Liver (tissue), 8 donors: ENCODE measurements at regions not wholly inside any gene's neighbourhood (a gene's known extent, or its start where the extent isn't known, plus 50 kb on each side); places are given as distances from the start of the nearest gene placed in this dataset.

Experiments used
- DNase-seq: peaks from one replicate; pipeline ENCODE4 v3.0.0-alpha.2; 2017; ENCODE audit warnings: low spot score
- H3K27ac ChIP-seq, 2 donors: one replicate each; pipeline ENCODE4 v1.7.0; 2013; ENCODE audit warnings: inconsistent platforms in 2 of 2, low read length in 2 of 2, control low read depth in 1 of 2, low read depth in 1 of 2, mild to moderate bottlenecking in 1 of 2
- H3K27me3 ChIP-seq, 4 donors: one replicate each; pipeline versions ENCODE4 v1.6.1 to v1.7.0; 2013; ENCODE audit warnings: low read length in 3 of 4, inconsistent platforms in 1 of 4, mild to moderate bottlenecking in 1 of 4, moderate library complexity in 1 of 4; ENCODE audit not compliant: control insufficient read depth in 4 of 4, insufficient read depth in 4 of 4
- H3K36me3 ChIP-seq, 4 donors: one replicate each; pipeline versions ENCODE4 v1.6.1 to v1.7.0; 2013; ENCODE audit warnings: low read length in 3 of 4, mild to moderate bottlenecking in 3 of 4, low read depth in 1 of 4, moderate library complexity in 1 of 4; ENCODE audit not compliant: control insufficient read depth in 4 of 4, insufficient read depth in 3 of 4
- H3K4me1 ChIP-seq, 4 donors: one replicate each; pipeline versions ENCODE4 v1.6.1 to v1.7.0; 2013; ENCODE audit warnings: low read length in 3 of 4, mild to moderate bottlenecking in 3 of 4, moderate library complexity in 1 of 4; ENCODE audit not compliant: control insufficient read depth in 4 of 4, insufficient read depth in 4 of 4
- H3K4me3 ChIP-seq, 3 donors: one replicate each; pipeline versions ENCODE4 v1.6.1 to v1.7.0; 2013; ENCODE audit warnings: low read length in 3 of 3, control low read depth in 1 of 3, low read depth in 1 of 3, mild to moderate bottlenecking in 1 of 3
- H3K9ac ChIP-seq, 2 donors: one replicate each; pipeline ENCODE4 v1.7.0; 2013; ENCODE audit warnings: low read length in 2 of 2, mild to moderate bottlenecking in 2 of 2, moderate library complexity in 2 of 2, control low read depth in 1 of 2, low read depth in 1 of 2
- H3K9me3 ChIP-seq, 4 donors: one replicate each; pipeline versions ENCODE4 v1.6.1 to v1.7.0; 2013; ENCODE audit warnings: low read length in 3 of 4; ENCODE audit not compliant: control insufficient read depth in 4 of 4
- ATF3 ChIP-seq: IDR thresholded peaks from 2 replicates; pipeline ENCODE4 v1.6.1; 2016; ENCODE audit warnings: antibody characterized with exemption
- CTCF ChIP-seq: fragments of 150-350 bp; IDR thresholded peaks from 2 replicates; pipeline ENCODE4 v1.5.1; 2017; ENCODE audit warnings: improper control_type of control experiment, low read depth, low read length; ENCODE audit not compliant: missing input control
- EGR1 ChIP-seq, 2 donors: IDR thresholded peaks; 2 replicates each; pipeline ENCODE4 v1.6.1; 2016 to 2018; ENCODE audit warnings: antibody characterized with exemption in 2 of 2, low read depth in 2 of 2
- FOXA1 ChIP-seq: IDR thresholded peaks from 2 replicates; pipeline ENCODE4 v1.6.1; 2016; ENCODE audit warnings: antibody characterized with exemption
- FOXA2 ChIP-seq: IDR thresholded peaks from 2 replicates; pipeline ENCODE4 v1.6.1; 2016; ENCODE audit warnings: antibody characterized with exemption
- GABPA ChIP-seq, 2 donors: IDR thresholded peaks in 1 of 2; conservative IDR thresholded peaks in 1 of 2; 2 replicates each; pipeline ENCODE4 v1.6.1; 2016; ENCODE audit warnings: antibody characterized with exemption in 2 of 2, mild to moderate bottlenecking in 1 of 2, moderate library complexity in 1 of 2
- HNF4A ChIP-seq, 2 donors: conservative IDR thresholded peaks; 2 replicates each; pipeline ENCODE4 v1.6.1; 2016; ENCODE audit warnings: antibody characterized with exemption in 2 of 2, mild to moderate bottlenecking in 2 of 2
- HNF4G ChIP-seq: IDR thresholded peaks from 2 replicates; pipeline ENCODE4 v1.6.1; 2016; ENCODE audit warnings: antibody characterized with exemption
- JUND ChIP-seq, 2 donors: IDR thresholded peaks; 2 replicates each; pipeline ENCODE4 v1.6.1; 2016; ENCODE audit warnings: antibody characterized with exemption in 2 of 2
- NR2F2 ChIP-seq: IDR thresholded peaks from 2 replicates; pipeline ENCODE4 v1.6.1; 2016; ENCODE audit warnings: antibody characterized with exemption
- RAD21 ChIP-seq, 2 donors: IDR thresholded peaks; 2 replicates each; pipeline ENCODE4 v1.6.1; 2016; ENCODE audit warnings: antibody characterized with exemption in 2 of 2, mild to moderate bottlenecking in 2 of 2
- REST ChIP-seq: IDR thresholded peaks from 2 replicates; pipeline ENCODE4 v1.6.1; 2016; ENCODE audit warnings: antibody characterized with exemption, mild to moderate bottlenecking
- RXRA ChIP-seq, 2 donors: IDR thresholded peaks; 2 replicates each; pipeline ENCODE4 v1.6.1; 2017 to 2018; ENCODE audit warnings: antibody characterized with exemption in 2 of 2, mild to moderate bottlenecking in 1 of 2
- SP1 ChIP-seq: IDR thresholded peaks from 2 replicates; pipeline ENCODE4 v1.6.1; 2018; ENCODE audit warnings: antibody characterized with exemption, mild to moderate bottlenecking
- TAF1 ChIP-seq: conservative IDR thresholded peaks from 2 replicates; pipeline ENCODE4 v1.6.1; 2016; ENCODE audit warnings: antibody characterized with exemption, mild to moderate bottlenecking
- YY1 ChIP-seq: IDR thresholded peaks from 2 replicates; pipeline ENCODE4 v1.6.1; 2016; ENCODE audit warnings: antibody characterized with exemption, mild to moderate bottlenecking
- WGBS: extraction: QIAGEN DNeasy Blood & Tissue Kit; methylation state at CpG from one replicate; pipeline ENCODE4 v1.1.7; 2013; 5-methylcytosine and 5-hydroxymethylcytosine counted together
- TF ChIP-seq, protein P1 (sequence below): IDR thresholded peaks from 2 replicates; pipeline ENCODE4 v1.6.1; 2016; ENCODE audit warnings: antibody characterized with exemption
- TF ChIP-seq, protein P2 (sequence below): IDR thresholded peaks from 2 replicates; pipeline ENCODE4 v1.6.1; 2016; ENCODE audit warnings: antibody characterized with exemption
- donor health status: healthy.
- donor health status: healthy.
- donor health status: healthy.
- donor health status: healthy.
- donor health status: healthy.

- DNase-seq, result no peak
- 84% methylated on average over 34 of the region's 34 CpGs for WGBS
- no peak for TF ChIP-seq CTCF
- TF ChIP-seq JUND (IDR thresholded peaks at IDR 0.05), result no peak
- no peak for TF ChIP-seq RAD21 (IDR thresholded peaks at IDR 0.05)
- no peak for TF ChIP-seq TAF1
- Histone ChIP-seq H3K9ac (no peak overlapping the region), H3K4me3 (no peak overlapping the region), H3K9me3 (peaks cover 0 to 4% (median 1%) of the 10 kb centered on the region in 4 donors), H3K4me1 (no peaks in the 10 kb centered on the region), H3K36me3 (no peaks in the 10 kb centered on the region), H3K27ac (no peak overlapping the region), H3K27me3 (no peaks in the 10 kb centered on the region)
These were observed 241.2 kb downstream of the RBM19 start for GRCh38 chr12:113724794-113725556.

DNA sequence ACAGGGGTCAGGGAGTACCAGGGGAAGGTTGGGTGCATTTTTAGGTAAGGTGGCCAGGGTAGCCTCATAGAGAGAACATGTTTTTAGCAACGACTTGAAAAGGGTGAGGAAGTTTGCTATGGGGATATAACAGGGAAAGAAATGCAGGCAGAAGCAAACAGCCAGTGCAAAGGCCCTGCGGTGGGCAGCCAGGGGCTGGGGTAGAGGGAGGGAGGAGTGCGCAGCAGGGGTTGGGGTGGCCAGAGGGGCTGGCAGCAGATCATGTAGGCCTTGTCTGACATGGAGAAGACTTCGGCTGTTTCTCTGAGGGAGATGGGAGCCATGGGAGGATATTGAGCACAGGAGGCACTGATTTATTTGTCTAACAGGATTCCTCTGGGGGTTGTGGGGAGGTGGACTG is 242.5 kb downstream of the RBM19 start:
- Histone ChIP-seq H3K4me3 (no peak overlapping the region), H3K36me3 (no peaks in the 10 kb centered on the region), H3K9ac (no peak overlapping the region), H3K27ac (no peak overlapping the region), H3K9me3 (peaks cover 0 to 4% (median 1%) of the 10 kb centered on the region in 4 donors), H3K27me3 (no peaks in the 10 kb centered on the region), H3K4me1 (no peaks in the 10 kb centered on the region)
- no peak for TF ChIP-seq GABPA (IDR thresholded peaks at IDR 0.05 in 1 of 2, conservative IDR thresholded peaks at IDR 0.05 in 1 of 2)
- no peak for TF ChIP-seq FOXA2
- TF ChIP-seq EGR1 (IDR thresholded peaks at IDR 0.05; ENCODE audit: low read depth in 2 of 2), result no peak
- TF ChIP-seq TAF1, result no peak
- TF ChIP-seq, protein P1, sequence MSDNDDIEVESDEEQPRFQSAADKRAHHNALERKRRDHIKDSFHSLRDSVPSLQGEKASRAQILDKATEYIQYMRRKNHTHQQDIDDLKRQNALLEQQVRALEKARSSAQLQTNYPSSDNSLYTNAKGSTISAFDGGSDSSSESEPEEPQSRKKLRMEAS, result no peak
- TF ChIP-seq CTCF, result no peak
- no peak for TF ChIP-seq HNF4G
- TF ChIP-seq NR2F2, result no peak
- no peak for TF ChIP-seq ATF3
- TF ChIP-seq HNF4A (conservative IDR thresholded peaks at IDR 0.05), result no peak
- no peak for TF ChIP-seq FOXA1
- no peak for TF ChIP-seq SP1
- TF ChIP-seq RXRA (IDR thresholded peaks at IDR 0.05), result no peak
- no peak for TF ChIP-seq JUND (IDR thresholded peaks at IDR 0.05)
- TF ChIP-seq RAD21 (IDR thresholded peaks at IDR 0.05), result no peak
- no peak for TF ChIP-seq REST
- TF ChIP-seq, protein P2, sequence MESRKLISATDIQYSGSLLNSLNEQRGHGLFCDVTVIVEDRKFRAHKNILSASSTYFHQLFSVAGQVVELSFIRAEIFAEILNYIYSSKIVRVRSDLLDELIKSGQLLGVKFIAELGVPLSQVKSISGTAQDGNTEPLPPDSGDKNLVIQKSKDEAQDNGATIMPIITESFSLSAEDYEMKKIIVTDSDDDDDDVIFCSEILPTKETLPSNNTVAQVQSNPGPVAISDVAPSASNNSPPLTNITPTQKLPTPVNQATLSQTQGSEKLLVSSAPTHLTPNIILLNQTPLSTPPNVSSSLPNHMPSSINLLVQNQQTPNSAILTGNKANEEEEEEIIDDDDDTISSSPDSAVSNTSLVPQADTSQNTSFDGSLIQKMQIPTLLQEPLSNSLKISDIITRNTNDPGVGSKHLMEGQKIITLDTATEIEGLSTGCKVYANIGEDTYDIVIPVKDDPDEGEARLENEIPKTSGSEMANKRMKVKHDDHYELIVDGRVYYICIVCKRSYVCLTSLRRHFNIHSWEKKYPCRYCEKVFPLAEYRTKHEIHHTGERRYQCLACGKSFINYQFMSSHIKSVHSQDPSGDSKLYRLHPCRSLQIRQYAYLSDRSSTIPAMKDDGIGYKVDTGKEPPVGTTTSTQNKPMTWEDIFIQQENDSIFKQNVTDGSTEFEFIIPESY, result no peak
- no peak for TF ChIP-seq YY1
- 89% methylated on average over 4 of the region's 4 CpGs for WGBS
- no peak for DNase-seq
